Uterus (tissue), 2 donors: ENCODE measurements at regions not wholly inside any gene's neighbourhood (a gene's known extent, or its start where the extent isn't known, plus 50 kb on each side); places are given as distances from the start of the nearest gene placed in this dataset.

Source experiments
- POLR2A ChIP-seq, 2 donors: fragments of 450-650 bp; IDR thresholded peaks; one replicate each; pipeline ENCODE4 v1.6.1; 2016; ENCODE audit warnings: antibody characterized with exemption in 2 of 2, mild to moderate bottlenecking in 1 of 2, moderate library complexity in 1 of 2
- TF ChIP-seq, protein P1 (sequence below), 4 experiments: fragments of 200-600 bp in 2 of 4; fragments of 450-650 bp in 2 of 4; sonication (generic) in 2 of 4; IDR thresholded peaks; one replicate each; pipeline ENCODE4 v1.5.1; 2016 to 2019; ENCODE audit warnings: antibody characterized with exemption in 4 of 4, mild to moderate bottlenecking in 2 of 4, moderate library complexity in 1 of 4

DNA sequence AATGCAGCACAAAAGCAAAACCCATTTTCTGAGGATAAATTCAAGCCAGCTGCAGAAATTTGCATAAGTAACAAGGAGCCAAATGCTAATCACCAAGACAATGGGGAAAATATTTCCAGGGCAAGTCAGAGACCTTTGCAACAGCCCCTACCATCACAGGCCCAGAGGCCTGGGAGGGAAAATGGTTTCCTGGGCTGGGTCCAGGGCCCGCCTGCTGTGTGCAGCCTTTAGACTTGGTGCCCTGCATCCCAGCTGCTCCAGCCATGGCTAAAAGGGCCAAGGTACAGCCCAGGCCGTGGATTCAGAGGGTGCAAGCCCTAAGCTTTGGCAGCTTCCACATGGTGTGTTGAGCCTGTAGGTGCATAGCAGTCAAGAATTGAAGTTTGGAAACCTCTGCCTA lies 309.5 kb upstream of the SGCG start:
- TF ChIP-seq, protein P1, sequence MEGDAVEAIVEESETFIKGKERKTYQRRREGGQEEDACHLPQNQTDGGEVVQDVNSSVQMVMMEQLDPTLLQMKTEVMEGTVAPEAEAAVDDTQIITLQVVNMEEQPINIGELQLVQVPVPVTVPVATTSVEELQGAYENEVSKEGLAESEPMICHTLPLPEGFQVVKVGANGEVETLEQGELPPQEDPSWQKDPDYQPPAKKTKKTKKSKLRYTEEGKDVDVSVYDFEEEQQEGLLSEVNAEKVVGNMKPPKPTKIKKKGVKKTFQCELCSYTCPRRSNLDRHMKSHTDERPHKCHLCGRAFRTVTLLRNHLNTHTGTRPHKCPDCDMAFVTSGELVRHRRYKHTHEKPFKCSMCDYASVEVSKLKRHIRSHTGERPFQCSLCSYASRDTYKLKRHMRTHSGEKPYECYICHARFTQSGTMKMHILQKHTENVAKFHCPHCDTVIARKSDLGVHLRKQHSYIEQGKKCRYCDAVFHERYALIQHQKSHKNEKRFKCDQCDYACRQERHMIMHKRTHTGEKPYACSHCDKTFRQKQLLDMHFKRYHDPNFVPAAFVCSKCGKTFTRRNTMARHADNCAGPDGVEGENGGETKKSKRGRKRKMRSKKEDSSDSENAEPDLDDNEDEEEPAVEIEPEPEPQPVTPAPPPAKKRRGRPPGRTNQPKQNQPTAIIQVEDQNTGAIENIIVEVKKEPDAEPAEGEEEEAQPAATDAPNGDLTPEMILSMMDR (IDR thresholded peaks at IDR 0.05), result no peak
- no peak for TF ChIP-seq POLR2A (IDR thresholded peaks at IDR 0.05)
